ENCODE measurements at regions not wholly inside any gene's neighbourhood (a gene's known extent, or its start where the extent isn't known, plus 50 kb on each side); places are given as distances from the start of the nearest gene placed in this dataset.

DNA sequence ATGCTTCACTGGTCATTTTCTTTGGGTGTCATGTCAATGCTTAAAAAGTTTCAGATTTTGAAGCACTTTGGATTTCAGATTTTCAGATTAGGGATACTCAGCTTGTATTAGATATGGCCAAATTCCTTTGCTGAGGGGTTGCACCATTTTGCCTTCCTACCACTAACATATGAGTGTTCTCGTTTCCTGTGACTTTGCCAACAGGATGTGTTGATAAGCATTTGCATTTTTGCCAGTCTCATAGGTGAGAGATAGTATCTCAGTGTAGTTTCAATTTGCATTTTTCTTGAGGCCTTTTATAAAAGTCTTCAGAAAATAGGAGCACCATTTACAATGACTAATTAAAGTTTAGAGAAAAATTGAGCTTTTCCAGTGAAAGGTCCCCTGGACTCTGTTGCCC lies 71.6 kb upstream of the CLCN4 start:
- DNase-seq = no peak

DNA sequence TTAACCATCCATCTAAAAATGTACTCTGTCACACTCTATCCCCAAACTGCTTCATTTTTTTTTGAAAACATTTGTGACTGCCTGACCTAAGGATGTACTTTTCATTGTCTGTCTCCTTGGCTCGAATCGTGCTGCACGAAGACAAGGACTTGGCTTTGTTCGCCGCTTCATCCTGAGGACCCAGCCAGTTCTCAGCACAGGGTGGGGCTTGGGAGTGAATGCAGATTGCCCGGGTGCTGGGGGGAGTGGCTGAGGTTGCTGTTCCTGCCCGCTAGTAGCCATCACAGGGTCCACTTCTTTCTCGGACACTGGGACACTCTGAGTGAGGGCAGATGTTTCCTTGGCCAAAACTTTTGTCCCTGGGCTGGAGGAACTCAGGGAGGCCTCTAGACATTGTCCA lies 70.1 kb upstream of the CLCN4 start:
- DNase-seq = no peak

DNA sequence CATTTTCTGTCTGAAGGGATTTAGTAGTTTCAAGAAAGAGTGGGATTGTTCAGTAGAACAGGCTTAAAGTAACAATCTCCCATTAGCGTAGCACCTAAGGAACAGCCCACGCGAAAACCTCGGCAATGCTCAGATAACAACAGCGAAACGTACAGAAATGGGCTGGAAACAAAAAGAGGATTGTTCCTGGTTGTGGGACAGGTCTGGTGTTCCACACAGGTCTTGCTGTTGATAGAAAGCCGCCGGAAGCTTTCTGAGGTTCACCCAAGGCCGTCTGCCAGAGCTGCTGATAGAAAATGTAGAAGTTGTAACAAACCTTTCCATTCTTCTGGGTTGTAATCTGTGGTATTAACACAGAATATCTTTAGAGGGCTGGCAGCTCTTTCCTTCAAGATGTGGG lies 69.4 kb upstream of the CLCN4 start:
- DNase-seq = no peak

DNA sequence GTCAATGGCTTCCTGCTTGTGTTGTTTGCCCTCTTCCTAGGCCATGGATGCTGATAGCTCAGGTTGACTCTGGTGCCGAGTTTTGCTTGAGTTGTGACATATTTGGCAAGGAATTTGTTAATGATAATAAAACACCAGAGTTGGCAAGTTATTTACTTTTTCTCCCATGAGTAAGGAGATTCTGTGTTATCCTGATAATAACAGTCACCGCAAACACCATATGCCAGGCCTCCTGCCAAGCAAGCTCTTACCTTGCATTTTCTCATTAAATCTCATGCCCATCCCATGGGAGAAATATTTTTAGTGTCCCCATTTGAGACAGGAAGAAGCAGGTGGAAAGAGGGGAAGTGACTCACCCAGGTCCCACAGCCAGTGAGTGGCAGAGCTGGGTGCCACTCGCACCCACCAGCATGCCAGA lies 67.4 kb upstream of the CLCN4 start:
- no peak for DNase-seq

DNA sequence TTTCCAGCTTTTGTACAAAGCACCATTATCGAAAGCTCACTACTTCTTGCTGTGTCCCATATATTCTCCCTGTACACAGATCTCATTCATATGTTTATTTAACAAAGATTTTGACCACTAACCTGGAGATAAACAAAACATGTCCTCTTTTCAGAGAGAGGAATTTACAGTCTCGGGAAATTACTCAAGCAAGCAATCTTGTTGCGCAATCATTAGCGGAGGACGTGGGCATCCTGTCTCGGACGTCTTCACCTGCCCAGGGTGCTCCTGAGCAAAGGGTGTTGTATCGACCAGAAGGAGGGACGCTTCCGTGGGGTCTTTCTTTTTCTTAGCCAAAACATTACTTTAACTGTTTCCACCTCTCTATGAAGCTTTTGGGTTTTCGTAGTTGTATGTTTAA lies 66.5 kb upstream of the CLCN4 start:
- no peak for DNase-seq

DNA sequence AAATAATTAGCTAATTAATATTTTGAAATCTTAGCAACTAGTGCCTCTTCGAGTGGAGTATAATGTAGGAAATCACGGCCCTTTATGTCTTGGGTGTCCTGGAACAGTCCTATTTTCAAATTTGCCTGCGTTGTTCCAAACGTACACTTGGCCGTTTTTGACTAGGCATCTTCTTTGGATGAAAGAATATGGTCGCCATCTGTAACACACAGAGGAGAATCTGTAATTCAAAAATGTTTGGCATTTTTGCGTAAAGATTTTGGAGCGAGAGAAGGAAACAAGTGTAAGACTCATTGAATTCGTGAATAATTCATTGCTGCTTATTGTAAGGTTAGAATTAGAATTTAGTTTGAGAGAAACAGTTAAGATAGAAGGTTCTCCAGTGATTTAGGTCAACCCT lies 61.5 kb upstream of the CLCN4 start:
- DNase-seq = no peak

DNA sequence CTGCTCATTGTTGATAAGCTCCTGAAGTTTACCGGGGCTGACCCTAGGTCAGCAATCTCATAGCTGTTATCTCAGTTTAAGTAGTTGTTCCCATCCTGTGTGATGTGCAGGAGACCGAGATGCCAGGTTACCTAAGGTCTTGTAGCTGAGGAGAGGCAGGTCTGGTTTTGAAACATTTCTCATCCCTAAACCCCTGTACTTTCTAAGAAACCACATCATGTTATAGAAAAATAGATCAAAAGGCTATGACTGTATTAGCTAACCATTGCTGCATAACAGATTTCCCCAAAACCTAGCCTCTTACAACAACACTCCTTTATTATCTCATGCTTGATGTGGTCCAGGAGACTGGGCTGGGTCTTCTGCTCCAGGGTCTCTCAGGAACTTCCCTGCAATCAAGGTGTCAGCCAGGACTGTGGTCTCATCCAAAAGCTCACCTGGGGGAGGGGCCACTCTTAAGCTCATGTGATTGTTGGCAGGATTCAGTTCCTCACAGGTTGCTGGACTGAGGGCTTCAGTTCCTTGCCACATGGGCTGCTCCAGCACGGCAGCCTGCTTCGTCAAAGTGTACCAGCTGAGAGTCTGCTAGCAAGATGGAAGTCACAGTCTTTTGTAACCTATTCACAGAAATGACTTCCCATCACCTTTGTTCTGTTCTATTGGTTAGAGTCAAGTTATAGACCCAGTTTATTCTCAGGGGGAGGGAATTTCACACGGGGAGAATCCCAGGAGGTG lies 60.9 kb upstream of the CLCN4 start:
- no peak for DNase-seq

DNA sequence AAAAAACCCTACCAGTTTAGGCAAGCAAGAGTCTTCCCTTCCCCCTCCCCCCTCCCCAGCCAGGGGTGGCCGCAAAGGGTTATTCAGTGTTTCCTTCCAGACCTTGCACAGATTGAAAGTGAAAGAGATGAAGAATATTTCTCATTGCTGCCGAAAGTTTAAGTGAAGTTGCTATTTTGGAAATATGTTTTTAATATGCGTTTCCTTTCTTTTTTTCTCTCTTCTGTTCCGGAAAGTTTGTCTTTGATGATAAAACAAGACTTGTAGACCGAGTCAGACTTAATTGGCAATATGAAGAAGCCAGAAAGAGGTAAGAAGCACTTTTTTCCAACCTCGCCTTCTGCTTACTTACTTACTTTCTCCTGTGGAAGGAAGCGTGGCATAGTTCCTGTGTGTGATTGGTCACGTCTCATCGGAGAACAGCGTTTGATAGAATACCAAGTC lies 58.5 kb upstream of the CLCN4 start:
- no peak for DNase-seq

DNA sequence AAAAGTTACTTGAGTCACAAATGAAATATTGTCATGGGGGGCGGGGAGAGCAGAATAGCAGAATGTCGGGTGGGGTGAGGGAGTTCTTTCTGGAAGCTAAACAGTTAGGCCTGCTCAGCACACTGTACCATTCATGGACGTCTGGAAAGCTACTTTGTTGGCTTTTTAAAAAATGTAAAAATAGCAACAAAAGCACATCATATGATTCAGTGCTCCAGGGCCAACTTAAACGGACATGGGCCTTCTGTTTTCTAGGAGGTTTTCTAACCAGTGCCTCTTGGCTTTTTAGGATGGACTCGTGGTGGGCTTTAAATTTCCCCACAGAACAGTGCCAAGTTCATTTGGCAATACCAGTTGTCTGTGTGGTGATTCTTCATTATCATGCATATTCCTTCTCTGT lies 57.4 kb upstream of the CLCN4 start:
- DNase-seq = no peak

DNA sequence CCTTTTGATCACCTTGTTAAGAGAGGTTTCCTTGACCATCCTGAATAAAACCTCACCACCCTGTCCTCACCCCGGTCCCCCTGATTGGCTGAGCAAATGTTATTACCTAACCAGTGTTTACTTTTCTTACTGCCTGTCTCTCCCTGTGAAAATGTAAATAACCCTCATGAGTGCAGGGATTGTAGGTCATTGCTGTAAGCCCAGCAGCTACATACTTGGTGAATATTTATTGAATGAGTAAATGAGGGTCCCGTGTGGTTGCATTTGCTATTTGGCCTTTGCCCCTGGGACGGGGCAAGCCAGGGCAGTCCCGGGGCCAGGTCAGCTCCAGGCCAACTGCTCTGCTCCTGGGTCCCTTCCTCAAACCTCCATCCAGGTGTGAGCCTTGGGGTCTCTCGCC lies 55.5 kb upstream of the CLCN4 start:
- no peak for DNase-seq

DNA sequence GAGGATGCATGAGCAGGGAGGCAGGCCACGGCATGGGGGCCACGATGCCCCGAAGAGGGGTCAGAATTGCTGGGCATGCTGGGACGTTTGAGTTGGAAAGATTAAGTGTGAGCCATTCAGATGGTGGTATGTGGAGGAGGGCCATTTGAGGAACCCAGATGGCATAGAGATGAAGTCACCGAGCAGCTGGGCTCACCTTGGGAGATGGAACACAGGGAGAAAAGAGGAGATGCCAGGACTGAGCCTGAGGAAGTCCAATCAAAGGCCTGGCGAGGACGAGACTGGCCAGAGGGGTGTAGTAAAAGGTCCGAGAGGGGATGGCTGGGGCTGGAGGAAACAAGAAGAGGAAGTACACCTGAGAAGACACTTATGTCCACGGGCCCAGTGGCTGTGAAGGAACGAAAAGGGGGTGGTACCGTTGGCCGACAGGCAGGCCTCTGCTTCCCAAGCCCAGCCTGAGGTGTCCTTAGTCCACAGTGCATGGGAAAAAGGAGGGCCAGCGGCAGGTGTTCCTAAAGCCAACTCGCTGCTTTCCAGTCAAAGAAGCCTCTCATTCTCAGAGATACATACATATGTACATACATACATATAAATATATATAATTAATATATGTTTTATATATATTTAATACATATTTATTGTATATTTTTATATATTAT lies 54.6 kb upstream of the CLCN4 start:
- no peak for DNase-seq

DNA sequence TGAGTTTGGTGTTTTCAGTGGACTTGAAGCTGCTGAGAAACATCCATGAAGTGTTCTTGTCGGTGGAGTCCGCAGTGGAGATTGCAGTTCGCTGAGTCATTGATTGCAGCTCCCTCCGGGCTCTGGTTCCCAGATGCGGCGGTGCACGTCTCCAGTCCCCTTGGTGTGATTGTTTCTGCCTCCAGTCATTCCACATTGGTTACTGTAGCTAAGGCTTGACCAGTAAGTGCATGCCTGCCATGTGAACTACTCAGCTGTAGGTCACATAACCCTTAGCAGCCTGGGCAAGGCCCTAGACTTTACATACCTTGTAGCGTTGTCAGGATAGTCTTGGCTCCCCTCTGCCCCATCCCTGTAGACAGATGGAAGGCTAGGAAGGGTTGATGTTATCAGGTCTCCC lies 53.8 kb upstream of the CLCN4 start:
- DNase-seq = no peak

DNA sequence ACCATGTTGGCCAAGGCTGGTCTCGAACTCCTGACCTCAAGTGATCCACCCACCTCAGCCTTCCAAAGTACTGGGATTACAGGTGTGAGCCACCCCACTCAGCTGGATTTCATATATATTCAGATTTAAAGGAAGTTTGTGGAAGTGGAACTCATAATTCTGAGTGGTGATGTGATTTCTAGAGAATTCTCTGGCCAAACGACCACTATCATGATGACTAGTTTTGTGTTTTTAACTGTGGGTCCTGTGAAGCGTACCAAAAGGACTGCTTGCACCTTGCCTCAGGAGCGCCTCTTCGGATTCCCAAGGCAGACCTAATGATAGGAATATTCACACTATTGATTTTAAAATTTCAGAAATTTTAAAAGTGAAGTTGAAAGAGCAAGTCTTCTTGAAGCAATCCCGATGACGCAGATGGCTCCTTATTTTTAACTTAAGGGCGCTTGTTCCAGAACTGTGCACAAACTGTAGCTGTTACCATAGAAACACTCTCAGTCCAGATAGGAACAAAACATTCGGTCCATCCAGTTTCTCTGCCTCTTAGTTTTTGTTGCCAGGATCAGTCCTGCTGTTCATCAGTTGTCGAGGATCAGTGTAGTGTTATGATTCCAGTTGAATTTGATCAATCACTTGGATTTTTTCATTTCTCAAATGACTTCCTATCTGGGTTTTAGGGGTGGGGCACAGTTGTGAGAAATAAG lies 51.7 kb upstream of the CLCN4 start:
- no peak for DNase-seq

DNA sequence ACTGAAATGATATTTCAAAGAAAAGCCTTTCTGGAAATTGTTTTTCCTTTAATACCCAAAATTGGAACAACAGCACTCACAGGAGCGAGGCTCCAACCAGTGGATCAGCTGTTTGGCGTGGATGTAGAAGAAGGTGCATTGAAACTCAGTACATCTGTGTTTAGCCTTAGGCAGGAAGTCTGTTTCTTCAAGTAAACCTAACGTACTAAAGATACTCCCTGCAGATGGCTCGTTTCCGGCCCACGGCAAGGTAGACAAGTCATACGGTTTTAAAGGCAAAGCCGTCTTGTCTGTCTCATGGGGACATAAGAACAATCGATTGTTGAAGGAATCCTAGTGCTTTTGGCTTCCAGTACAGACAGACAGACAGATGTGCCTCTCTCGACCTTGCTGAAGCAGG lies 50.0 kb upstream of the CLCN4 start:
- DNase-seq = no peak
